Lower leg skin (tissue), 3 donors: ENCODE measurements at regions not wholly inside any gene's neighbourhood (a gene's known extent, or its start where the extent isn't known, plus 50 kb on each side); places are given as distances from the start of the nearest gene placed in this dataset.

Experiments
- CTCF ChIP-seq, 3 donors: fragments of 450-650 bp; IDR thresholded peaks; one replicate each; pipeline ENCODE4 v1.5.1; 2016; ENCODE audit warnings: antibody characterized with exemption in 3 of 3, mild to moderate bottlenecking in 3 of 3, moderate library complexity in 2 of 3
- POLR2A ChIP-seq, 2 donors: fragments of 450-650 bp; IDR thresholded peaks; one replicate each; pipeline ENCODE4 v1.6.1; 2016 to 2017; ENCODE audit warnings: antibody characterized with exemption in 2 of 2, mild to moderate bottlenecking in 1 of 2, moderate library complexity in 1 of 2

GRCh38 chrX:819684-820083 lies 189.1 kb downstream of the SHOX start:
- TF ChIP-seq CTCF (IDR thresholded peaks at IDR 0.05) (no peak), POLR2A (IDR thresholded peaks at IDR 0.05) (no peak)
